AG09319 (cell line): ENCODE measurements at regions not wholly inside any gene's neighbourhood (a gene's known extent, or its start where the extent isn't known, plus 50 kb on each side); places are given as distances from the start of the nearest gene placed in this dataset.
"Not testable (repeated sequence)": the region's sequence is repeated elsewhere in the genome, so short reads cannot be mapped to it uniquely, and the experiment has no call there.

Experiments
- DNase-seq: peaks from one replicate; pipeline ENCODE4 v3.0.0-alpha.2; 2010; ENCODE audit warnings: low read depth; ENCODE audit errors: extremely low read depth
- TF ChIP-seq, protein P1 (sequence below): IDR thresholded peaks from 2 replicates; pipeline ENCODE4 v1.5.1; 2011; ENCODE audit warnings: low read depth, mild to moderate bottlenecking, inconsistent platforms, low read length, moderate library complexity

- DNase-seq: not testable (repeated sequence)
These were observed 198.4 kb downstream of the LAT start for GRCh38 chr16:29182940-29183868.

DNA sequence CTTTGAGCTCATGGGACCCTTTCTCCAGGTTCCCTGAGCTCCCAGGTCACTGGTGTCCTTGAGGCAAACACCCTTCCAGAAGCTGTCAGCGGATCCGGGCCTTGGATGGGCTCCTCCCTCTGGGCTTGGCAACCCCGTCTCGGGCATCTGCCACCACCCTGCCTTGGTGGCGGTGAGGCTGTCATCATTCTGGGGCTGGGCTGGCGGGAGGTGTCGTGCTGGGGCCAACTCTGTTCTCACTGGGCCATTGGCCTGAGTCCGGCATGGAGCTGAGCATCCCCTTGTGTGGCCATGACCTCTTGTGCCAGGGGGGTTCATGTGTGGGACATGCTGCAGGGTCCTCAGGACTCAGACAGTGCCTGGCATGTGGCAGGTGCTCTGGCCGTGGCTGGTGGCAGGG lies 197.6 kb downstream of the LAT start:
- TF ChIP-seq, protein P1, sequence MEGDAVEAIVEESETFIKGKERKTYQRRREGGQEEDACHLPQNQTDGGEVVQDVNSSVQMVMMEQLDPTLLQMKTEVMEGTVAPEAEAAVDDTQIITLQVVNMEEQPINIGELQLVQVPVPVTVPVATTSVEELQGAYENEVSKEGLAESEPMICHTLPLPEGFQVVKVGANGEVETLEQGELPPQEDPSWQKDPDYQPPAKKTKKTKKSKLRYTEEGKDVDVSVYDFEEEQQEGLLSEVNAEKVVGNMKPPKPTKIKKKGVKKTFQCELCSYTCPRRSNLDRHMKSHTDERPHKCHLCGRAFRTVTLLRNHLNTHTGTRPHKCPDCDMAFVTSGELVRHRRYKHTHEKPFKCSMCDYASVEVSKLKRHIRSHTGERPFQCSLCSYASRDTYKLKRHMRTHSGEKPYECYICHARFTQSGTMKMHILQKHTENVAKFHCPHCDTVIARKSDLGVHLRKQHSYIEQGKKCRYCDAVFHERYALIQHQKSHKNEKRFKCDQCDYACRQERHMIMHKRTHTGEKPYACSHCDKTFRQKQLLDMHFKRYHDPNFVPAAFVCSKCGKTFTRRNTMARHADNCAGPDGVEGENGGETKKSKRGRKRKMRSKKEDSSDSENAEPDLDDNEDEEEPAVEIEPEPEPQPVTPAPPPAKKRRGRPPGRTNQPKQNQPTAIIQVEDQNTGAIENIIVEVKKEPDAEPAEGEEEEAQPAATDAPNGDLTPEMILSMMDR: no peak
- DNase-seq: no peak

- DNase-seq: not testable (repeated sequence)
These were observed 197.1 kb downstream of the LAT start for GRCh38 chr16:29181921-29182411.

- DNase-seq: not testable (repeated sequence)
These were observed 196.5 kb downstream of the LAT start for GRCh38 chr16:29181254-29181780.

DNA sequence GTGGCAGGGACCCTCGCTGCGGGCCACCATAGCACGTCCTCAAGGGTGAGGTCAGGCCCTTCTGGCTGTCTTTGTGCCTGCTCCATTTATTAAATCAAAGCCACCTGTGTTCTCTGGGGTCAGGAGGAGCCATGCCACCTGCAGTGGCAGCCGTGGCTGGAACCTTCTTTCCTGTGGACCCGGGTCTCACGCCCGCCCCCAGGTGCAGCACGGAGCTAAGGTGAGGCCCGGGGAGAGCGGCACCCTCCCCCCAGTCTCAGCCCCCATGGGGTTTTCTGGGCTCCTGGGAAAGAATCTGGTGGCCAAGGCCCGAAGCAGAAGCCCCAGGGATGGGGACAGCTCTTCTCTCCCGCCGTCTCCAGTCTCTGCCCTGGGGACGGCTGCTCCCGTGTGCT lies 195.4 kb downstream of the LAT start:
- not testable (repeated sequence) for DNase-seq

DNA sequence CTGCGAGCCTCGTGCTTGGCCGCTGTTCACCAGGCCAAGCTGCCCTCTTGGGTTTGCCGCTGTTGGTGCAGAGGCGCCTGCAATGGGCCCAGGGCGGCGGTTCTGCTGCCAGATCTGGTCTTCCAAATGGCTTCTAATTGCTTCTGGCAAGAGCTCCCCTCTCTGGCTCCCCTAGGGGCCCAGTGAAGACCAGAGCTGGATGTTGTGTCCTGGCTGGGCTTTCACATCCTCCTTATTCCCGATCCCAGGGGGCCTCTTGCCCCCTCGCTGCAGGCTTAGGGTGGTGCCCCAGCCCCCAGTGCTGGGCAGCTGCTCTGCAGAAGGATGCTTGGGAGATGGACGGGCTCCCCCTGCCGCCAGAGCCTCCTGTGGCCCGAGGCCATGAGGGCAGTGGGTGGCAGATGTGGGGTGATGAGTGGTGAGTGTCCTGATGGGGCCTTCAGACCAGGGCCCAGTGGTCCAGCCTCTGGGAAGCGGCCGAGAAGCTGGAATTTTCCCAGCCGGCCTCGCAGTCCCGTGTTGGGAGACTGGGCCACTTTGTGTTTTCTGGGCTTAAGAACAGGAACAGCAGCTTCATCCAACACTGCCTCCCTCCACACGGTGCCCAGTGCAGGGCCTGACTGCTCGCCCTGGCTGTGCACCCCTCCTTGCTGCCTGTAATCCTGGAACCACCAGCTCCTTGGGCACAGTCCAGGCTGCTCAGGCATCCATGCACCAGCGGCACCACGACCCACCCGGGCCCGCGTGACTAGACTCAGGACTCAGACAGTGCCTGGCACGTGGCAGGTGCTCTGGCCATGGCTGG lies 194.8 kb downstream of the LAT start:
- not testable (repeated sequence) for DNase-seq

DNA sequence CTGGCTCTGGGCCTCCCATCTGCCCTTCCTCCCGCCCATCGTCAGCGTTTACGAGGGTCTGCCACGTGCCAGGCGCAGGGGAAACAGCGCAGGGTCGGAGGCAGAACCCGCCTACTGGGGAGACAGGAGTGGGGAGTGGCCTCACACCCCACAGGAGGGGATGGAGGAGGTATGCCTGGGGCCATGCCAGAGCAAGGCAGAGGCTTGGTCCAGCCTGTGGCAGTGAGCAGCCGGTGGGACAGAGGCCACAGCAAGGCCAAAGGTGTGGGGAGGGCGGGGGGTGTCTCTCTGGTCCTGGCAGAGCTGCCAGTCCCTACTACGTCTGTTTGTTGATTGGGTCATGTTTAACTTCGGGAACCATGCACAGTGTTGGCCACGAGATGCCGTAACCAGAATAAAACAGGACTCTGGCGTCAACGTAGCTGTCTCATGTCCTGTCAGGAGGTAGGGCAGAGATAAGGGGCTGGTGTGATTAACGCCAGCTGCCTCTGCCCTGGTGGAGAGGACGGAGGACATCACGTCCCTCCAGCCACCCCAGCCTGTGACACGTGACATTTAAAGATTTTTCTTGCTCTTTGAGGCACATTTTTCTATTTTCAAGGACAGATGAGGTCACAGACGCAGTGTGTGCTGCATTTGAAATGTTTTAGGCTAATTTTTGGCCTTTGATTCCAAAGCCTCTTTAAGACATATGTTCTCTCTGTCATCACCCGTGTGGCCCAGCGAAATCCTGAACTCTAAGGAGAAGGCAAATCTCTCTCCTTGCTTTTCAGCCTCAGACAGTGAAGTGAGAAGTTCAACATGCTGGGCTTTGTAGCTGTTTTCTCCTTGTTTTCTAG lies 193.3 kb downstream of the LAT start:
- not testable (repeated sequence) for DNase-seq

DNA sequence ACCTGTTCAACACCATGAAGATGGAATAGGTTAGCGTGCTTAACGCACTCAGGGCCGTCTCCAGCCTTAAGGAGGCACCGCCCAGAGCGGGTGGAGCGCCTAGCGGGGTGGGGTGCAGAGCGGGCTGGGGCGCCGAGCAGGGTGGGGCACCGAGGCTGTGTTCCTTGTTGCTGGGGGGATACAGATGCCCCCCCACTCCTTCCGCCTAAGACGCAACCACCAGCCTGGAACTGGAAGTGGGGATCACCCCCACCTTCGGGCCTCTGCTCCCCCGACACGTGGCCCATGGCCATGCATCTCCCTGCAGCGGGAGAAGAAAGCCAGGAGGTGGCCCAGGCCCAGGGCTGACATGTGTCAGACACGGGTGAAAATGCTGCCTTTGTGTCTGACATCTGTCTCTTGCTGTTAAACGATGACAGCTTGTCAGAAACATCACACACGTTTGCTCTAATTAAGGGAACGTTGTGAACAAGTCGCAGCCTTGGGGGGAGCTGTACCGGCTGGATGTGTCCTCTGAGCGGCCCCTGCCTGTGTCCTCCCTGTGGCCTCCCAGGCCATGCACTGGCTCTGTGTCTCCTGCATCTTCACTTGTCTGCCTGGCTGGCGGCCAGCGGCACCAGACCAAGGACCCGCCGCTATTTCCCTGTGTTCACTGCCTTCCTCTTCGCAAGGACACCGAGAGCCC lies 192.5 kb downstream of the LAT start:
- not testable (repeated sequence) for DNase-seq

- not testable (repeated sequence) for DNase-seq
These were observed 192.0 kb downstream of the LAT start for GRCh38 chr16:29176822-29177202.

DNA sequence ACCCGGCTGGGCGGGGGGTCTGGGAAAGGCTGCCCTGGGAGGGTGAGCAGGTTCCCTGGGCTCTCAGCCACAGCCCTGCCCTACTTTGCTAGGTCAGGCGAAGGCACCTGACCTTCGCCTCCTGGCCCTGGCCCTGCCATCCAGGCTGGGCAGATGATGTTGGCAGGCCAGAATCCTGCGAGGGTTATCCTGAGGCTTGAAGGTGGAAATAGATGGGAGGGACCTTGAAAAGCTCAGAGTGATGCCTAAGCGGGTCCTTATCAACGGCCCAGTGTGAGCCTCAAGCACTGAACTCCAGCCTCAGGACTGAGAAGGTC lies 191.3 kb downstream of the LAT start:
- not testable (repeated sequence) for DNase-seq

DNA sequence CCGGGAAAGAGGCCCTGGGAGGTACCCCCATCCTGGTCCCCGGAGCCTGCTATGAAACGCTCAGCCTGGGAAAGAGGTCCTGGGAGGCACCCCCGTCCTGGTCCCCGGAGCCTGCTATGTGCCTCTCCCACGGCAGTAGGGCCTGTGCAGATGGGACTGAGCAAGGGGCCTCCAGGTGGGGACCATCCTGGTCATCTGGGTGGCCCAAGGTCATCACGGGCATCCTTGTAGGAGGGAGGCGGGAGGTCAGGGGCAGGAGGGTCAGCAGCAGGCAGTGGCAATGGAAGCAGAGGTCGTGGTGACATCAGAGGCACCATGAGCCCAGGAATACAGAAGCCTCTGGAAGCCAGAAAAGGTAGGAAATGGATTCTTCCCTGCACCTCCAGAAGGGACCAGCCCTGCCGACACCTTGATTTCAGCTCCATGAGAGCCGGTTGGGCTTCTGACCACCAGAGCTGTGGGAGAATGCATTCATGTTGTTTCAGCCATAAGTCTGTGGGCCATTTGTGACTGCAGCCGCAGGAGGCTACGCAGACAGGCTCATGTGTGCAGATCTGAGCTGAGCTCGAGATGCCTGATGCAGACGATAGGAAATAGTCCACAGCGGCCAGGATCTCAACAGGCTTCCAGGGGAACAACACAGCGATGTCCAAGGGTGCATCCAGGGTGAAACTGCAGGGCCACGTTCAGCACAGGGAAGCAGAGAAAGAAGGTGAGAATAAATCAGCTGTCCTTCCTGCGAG lies 190.7 kb downstream of the LAT start:
- DNase-seq: not testable (repeated sequence)

DNA sequence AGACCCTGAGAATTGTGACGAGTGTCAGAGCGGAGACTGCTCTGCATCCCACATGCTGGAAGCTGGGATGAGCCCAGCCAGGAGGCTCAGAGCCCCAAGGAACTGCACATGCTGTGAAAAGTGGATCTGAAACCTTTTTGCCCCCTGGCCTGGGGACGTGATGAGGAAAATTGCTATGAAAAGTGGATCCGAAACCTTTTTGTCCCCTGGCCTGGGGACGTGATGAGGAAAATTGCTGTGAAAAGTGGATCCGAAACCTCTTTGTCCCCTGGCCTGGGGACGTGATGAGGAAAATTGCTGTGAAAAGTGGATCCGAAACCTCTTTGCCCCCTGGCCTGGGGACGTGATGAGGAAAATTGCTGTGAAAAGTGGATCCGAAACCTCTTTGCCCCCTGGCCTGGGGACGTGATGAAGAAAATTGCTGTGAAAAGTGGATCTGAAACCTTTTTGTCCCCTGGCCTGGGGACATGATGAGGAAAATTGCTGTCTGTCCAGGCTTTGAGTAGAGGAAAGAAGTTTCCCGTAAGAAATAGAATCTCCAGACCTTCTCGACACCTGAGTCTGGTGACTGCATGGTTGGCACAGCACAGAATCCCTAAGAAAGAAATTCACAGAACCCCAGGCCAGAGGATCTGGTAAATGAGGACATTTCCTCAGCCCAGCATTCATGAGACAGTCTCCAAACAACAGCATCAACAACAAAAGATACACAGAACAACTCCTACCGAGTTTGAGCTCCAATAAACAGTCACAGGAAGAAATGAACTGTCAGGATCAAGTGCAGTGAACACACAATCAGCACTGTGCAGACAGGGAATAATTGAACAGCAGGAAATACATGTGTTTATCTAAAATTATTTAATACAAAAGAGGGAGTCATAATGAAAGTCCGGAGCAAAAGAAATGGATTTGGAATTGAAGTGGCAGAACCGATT lies 188.8 kb downstream of the LAT start:
- DNase-seq: not testable (repeated sequence)

- DNase-seq: not testable (repeated sequence)
These were observed 187.4 kb downstream of the LAT start for GRCh38 chr16:29172098-29172724.

- DNase-seq: not testable (repeated sequence)
These were observed 186.4 kb downstream of the LAT start for GRCh38 chr16:29171296-29171695.

DNA sequence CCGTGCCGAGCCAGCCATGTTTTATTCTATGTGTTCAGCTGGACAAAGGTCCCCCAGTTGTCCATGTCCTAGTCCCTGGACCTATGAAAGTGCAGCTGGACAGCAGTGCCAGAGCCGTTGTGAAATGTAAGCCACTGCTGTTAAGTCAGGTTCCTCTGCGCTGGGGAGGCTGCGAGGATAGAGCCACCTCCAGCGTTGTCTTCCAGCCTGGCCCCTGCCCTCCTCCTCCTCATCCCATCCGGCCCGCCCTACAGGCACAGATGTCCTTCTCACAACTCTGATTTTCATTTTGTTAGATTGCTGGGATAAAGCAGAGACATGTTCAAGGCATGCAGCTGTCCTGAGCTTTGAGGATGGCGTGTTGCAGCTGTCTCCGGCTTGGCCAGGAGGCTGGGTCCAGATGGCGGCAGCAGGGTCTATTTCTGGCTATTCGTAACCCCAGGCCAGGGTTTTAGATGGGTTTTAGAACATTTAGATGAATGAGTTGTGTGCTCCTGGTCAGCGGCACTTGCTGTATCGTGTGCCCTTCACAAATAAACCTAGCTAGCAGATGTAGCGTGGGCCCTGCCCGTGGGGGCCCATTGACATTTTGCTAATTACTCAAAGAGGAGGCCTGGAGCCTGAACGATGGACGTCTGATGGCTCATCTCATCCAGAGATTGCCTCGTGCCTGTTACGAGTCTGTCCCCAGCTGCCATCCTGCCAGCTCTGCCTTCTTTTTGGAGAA lies 185.7 kb downstream of the LAT start:
- not testable (repeated sequence) for DNase-seq
